ENCODE measurements at regions not wholly inside any gene's neighbourhood (a gene's known extent, or its start where the extent isn't known, plus 50 kb on each side); places are given as distances from the start of the nearest gene placed in this dataset.
A peak's percentile ranks its signal among the peaks of the same experiment; 100 is the strongest.
"Not testable (repeated sequence)": the region's sequence is repeated elsewhere in the genome, so short reads cannot be mapped to it uniquely, and the experiment has no call there.

- no peak for DNase-seq
Measured at GRCh38 chr5:92760550-92760949, 820.5 kb downstream of the NR2F1-AS1 start.

GRCh38 chr5:92758552-92758951, 822.5 kb downstream of the NR2F1-AS1 start:
- no peak for DNase-seq

- DNase-seq, result no peak
Measured at GRCh38 chr5:92749943-92750342, 831.1 kb downstream of the NR2F1-AS1 start.

- DNase-seq, result no peak
Measured at GRCh38 chr5:92748072-92748676, 832.8 kb downstream of the NR2F1-AS1 start.

GRCh38 chr5:92741906-92742305, 839.1 kb downstream of the NR2F1-AS1 start:
- DNase-seq, result no peak

GRCh38 chr5:92734211-92734940, 846.6 kb downstream of the NR2F1-AS1 start:
- no peak for DNase-seq

GRCh38 chr5:92730486-92730885, 850.5 kb downstream of the NR2F1-AS1 start:
- no peak for DNase-seq

GRCh38 chr5:92729088-92729487, 851.9 kb downstream of the NR2F1-AS1 start:
- no peak for DNase-seq

GRCh38 chr5:92715946-92716520, 865.0 kb downstream of the NR2F1-AS1 start:
- no peak for DNase-seq

- DNase-seq, result no peak
Measured at GRCh38 chr5:92713826-92714225, 867.2 kb downstream of the NR2F1-AS1 start.

- no peak for DNase-seq
Measured at GRCh38 chr5:92713335-92713743, 867.7 kb downstream of the NR2F1-AS1 start.

GRCh38 chr5:92711956-92712355, 869.1 kb downstream of the NR2F1-AS1 start:
- no peak for DNase-seq

GRCh38 chr5:92704590-92704989, 876.4 kb downstream of the NR2F1-AS1 start:
- no peak for DNase-seq

- DNase-seq, result no peak
Measured at GRCh38 chr5:92703976-92704375, 877.0 kb downstream of the NR2F1-AS1 start.

- no peak for DNase-seq
Measured at GRCh38 chr5:92695123-92696003, 885.7 kb downstream of the NR2F1-AS1 start.

GRCh38 chr5:92694067-92694466, 887.0 kb downstream of the NR2F1-AS1 start:
- DNase-seq, result no peak

GRCh38 chr5:92691955-92692354, 889.1 kb downstream of the NR2F1-AS1 start:
- not testable (repeated sequence) for DNase-seq

GRCh38 chr5:92687821-92688722, 892.9 kb downstream of the NR2F1-AS1 start:
- DNase-seq, result peak; percentile 67

GRCh38 chr5:92678640-92679039, 902.4 kb downstream of the NR2F1-AS1 start:
- no peak for DNase-seq

GRCh38 chr5:92676215-92677165, 904.5 kb downstream of the NR2F1-AS1 start:
- no peak for DNase-seq

GRCh38 chr5:92674321-92674720, 906.7 kb downstream of the NR2F1-AS1 start:
- no peak for DNase-seq

Data from SHP77 treated with DMSO at 0.1 percent for 48 hours (cell line).